ENCODE measurements at regions not wholly inside any gene's neighbourhood (a gene's known extent, or its start where the extent isn't known, plus 50 kb on each side); places are given as distances from the start of the nearest gene placed in this dataset.
"Not testable (repeated sequence)": the region's sequence is repeated elsewhere in the genome, so short reads cannot be mapped to it uniquely, and the experiment has no call there.

- no peaks in the 10 kb centered on the region for H3K4me1 ChIP-seq (ENCODE audit: control insufficient read depth in 2 of 2, insufficient read depth in 2 of 2, low read length in 2 of 2)
- no peaks in the 10 kb centered on the region for H3K36me3 ChIP-seq (ENCODE audit: control insufficient read depth in 2 of 2, insufficient read depth in 2 of 2, low read length in 1 of 2)
- H3K27ac ChIP-seq (ENCODE audit: low read depth in 1 of 2, low read length in 1 of 2) = no peak overlapping the region
- no peak overlapping the region for H3K4me3 ChIP-seq (ENCODE audit: low read length in 2 of 2)
- no peaks in the 10 kb centered on the region for H3K27me3 ChIP-seq (ENCODE audit: control insufficient read depth in 2 of 2, insufficient read depth in 1 of 2, low read length in 1 of 2)
- 77% methylated on average over 4 of the region's 4 CpGs for WGBS
- H3K9me3 ChIP-seq (ENCODE audit: control insufficient read depth in 2 of 2, insufficient read depth in 1 of 2, low read length in 1 of 2) = no peaks in the 10 kb centered on the region
- no peak for DNase-seq (ENCODE audit: low read depth in 6 of 9, low spot score in 9 of 9)
These were observed 1217.6 kb upstream of the LRRN3 start for GRCh38 chr7:109873296-109873695.

GRCh38 chr7:109879287-109879828 lies 1211.6 kb upstream of the LRRN3 start:
- no peaks in the 10 kb centered on the region for H3K27me3 ChIP-seq (ENCODE audit: control insufficient read depth in 2 of 2, insufficient read depth in 1 of 2, low read length in 1 of 2)
- 72% methylated on average over 4 of the region's 4 CpGs for WGBS
- DNase-seq (ENCODE audit: low read depth in 6 of 9, low spot score in 9 of 9) = peak in 1 of 9 donors; percentile 1
- no peak overlapping the region for H3K4me3 ChIP-seq (ENCODE audit: low read length in 2 of 2)
- H3K4me1 ChIP-seq (ENCODE audit: control insufficient read depth in 2 of 2, insufficient read depth in 2 of 2, low read length in 2 of 2) = no peaks in the 10 kb centered on the region
- no peak overlapping the region for H3K27ac ChIP-seq (ENCODE audit: low read depth in 1 of 2, low read length in 1 of 2)
- no peaks in the 10 kb centered on the region for H3K9me3 ChIP-seq (ENCODE audit: control insufficient read depth in 2 of 2, insufficient read depth in 1 of 2, low read length in 1 of 2)
- H3K36me3 ChIP-seq (ENCODE audit: control insufficient read depth in 2 of 2, insufficient read depth in 2 of 2, low read length in 1 of 2) = no peaks in the 10 kb centered on the region

- H3K27me3 ChIP-seq (ENCODE audit: control insufficient read depth in 2 of 2, insufficient read depth in 1 of 2, low read length in 1 of 2) = no peaks in the 10 kb centered on the region
- no peak overlapping the region for H3K4me3 ChIP-seq (ENCODE audit: low read length in 2 of 2)
- peaks cover 0 to 4% of the 10 kb centered on the region in 2 donors for H3K9me3 ChIP-seq (ENCODE audit: control insufficient read depth in 2 of 2, insufficient read depth in 1 of 2, low read length in 1 of 2)
- 87% methylated on average over 1 of the region's 1 CpG for WGBS
- DNase-seq (ENCODE audit: low read depth in 6 of 9, low spot score in 9 of 9) = no peak
- H3K36me3 ChIP-seq (ENCODE audit: control insufficient read depth in 2 of 2, insufficient read depth in 2 of 2, low read length in 1 of 2) = no peaks in the 10 kb centered on the region
- H3K4me1 ChIP-seq (ENCODE audit: control insufficient read depth in 2 of 2, insufficient read depth in 2 of 2, low read length in 2 of 2) = no peaks in the 10 kb centered on the region
- no peak overlapping the region for H3K27ac ChIP-seq (ENCODE audit: low read depth in 1 of 2, low read length in 1 of 2)
These were observed 1200.3 kb upstream of the LRRN3 start for GRCh38 chr7:109890622-109891021.

GRCh38 chr7:109893231-109893630 lies 1197.7 kb upstream of the LRRN3 start:
- H3K4me3 ChIP-seq (ENCODE audit: low read length in 2 of 2) = no peak overlapping the region
- H3K36me3 ChIP-seq (ENCODE audit: control insufficient read depth in 2 of 2, insufficient read depth in 2 of 2, low read length in 1 of 2) = no peaks in the 10 kb centered on the region
- H3K27ac ChIP-seq (ENCODE audit: low read depth in 1 of 2, low read length in 1 of 2) = no peak overlapping the region
- WGBS = 89% methylated on average over 2 of the region's 2 CpGs
- no peaks in the 10 kb centered on the region for H3K27me3 ChIP-seq (ENCODE audit: control insufficient read depth in 2 of 2, insufficient read depth in 1 of 2, low read length in 1 of 2)
- H3K4me1 ChIP-seq (ENCODE audit: control insufficient read depth in 2 of 2, insufficient read depth in 2 of 2, low read length in 2 of 2) = no peaks in the 10 kb centered on the region
- H3K9me3 ChIP-seq (ENCODE audit: control insufficient read depth in 2 of 2, insufficient read depth in 1 of 2, low read length in 1 of 2) = peaks cover 0 to 4% of the 10 kb centered on the region in 2 donors
- DNase-seq (ENCODE audit: low read depth in 6 of 9, low spot score in 9 of 9) = no peak

GRCh38 chr7:109895536-109895935 lies 1195.4 kb upstream of the LRRN3 start:
- no peak for DNase-seq (ENCODE audit: low read depth in 6 of 9, low spot score in 9 of 9)
- Histone ChIP-seq H3K4me3 (ENCODE audit: low read length in 2 of 2) (no peak overlapping the region), H3K27ac (ENCODE audit: low read depth in 1 of 2, low read length in 1 of 2) (no peak overlapping the region), H3K9me3 (ENCODE audit: control insufficient read depth in 2 of 2, insufficient read depth in 1 of 2, low read length in 1 of 2) (no peaks in the 10 kb centered on the region), H3K36me3 (ENCODE audit: control insufficient read depth in 2 of 2, insufficient read depth in 2 of 2, low read length in 1 of 2) (no peaks in the 10 kb centered on the region), H3K27me3 (ENCODE audit: control insufficient read depth in 2 of 2, insufficient read depth in 1 of 2, low read length in 1 of 2) (no peaks in the 10 kb centered on the region), H3K4me1 (ENCODE audit: control insufficient read depth in 2 of 2, insufficient read depth in 2 of 2, low read length in 2 of 2) (no peaks in the 10 kb centered on the region)
- WGBS = 91% methylated on average over 3 of the region's 3 CpGs

GRCh38 chr7:109901926-109902325 lies 1189.0 kb upstream of the LRRN3 start:
- DNase-seq (ENCODE audit: low read depth in 6 of 9, low spot score in 9 of 9) = no peak
- no peaks in the 10 kb centered on the region for H3K27me3 ChIP-seq (ENCODE audit: control insufficient read depth in 2 of 2, insufficient read depth in 1 of 2, low read length in 1 of 2)

GRCh38 chr7:109905368-109906065 lies 1185.4 kb upstream of the LRRN3 start:
- WGBS = 95% methylated on average over 21 of the region's 21 CpGs
- H3K4me1 ChIP-seq (ENCODE audit: control insufficient read depth in 2 of 2, insufficient read depth in 2 of 2, low read length in 2 of 2) = not testable (repeated sequence)

More at GRCh38 chr7:109901926-109902325, 1189.0 kb upstream of the LRRN3 start:
- WGBS = 97% methylated on average over 1 of the region's 1 CpG
- Histone ChIP-seq H3K4me1 (ENCODE audit: control insufficient read depth in 2 of 2, insufficient read depth in 2 of 2, low read length in 2 of 2) (no peaks in the 10 kb centered on the region), H3K27ac (ENCODE audit: low read depth in 1 of 2, low read length in 1 of 2) (no peak overlapping the region), H3K4me3 (ENCODE audit: low read length in 2 of 2) (no peak overlapping the region), H3K36me3 (ENCODE audit: control insufficient read depth in 2 of 2, insufficient read depth in 2 of 2, low read length in 1 of 2) (no peaks in the 10 kb centered on the region), H3K9me3 (ENCODE audit: control insufficient read depth in 2 of 2, insufficient read depth in 1 of 2, low read length in 1 of 2) (no peaks in the 10 kb centered on the region)

GRCh38 chr7:109915670-109916069 lies 1175.3 kb upstream of the LRRN3 start:
- Histone ChIP-seq H3K27ac (ENCODE audit: low read depth in 1 of 2, low read length in 1 of 2) (no peak overlapping the region), H3K4me3 (ENCODE audit: low read length in 2 of 2) (no peak overlapping the region), H3K36me3 (ENCODE audit: control insufficient read depth in 2 of 2, insufficient read depth in 2 of 2, low read length in 1 of 2) (no peaks in the 10 kb centered on the region), H3K4me1 (ENCODE audit: control insufficient read depth in 2 of 2, insufficient read depth in 2 of 2, low read length in 2 of 2) (no peaks in the 10 kb centered on the region), H3K9me3 (ENCODE audit: control insufficient read depth in 2 of 2, insufficient read depth in 1 of 2, low read length in 1 of 2) (no peaks in the 10 kb centered on the region), H3K27me3 (ENCODE audit: control insufficient read depth in 2 of 2, insufficient read depth in 1 of 2, low read length in 1 of 2) (no peaks in the 10 kb centered on the region)
- 96% methylated on average over 3 of the region's 3 CpGs for WGBS
- DNase-seq (ENCODE audit: low read depth in 6 of 9, low spot score in 9 of 9) = no peak

More at GRCh38 chr7:109905368-109906065, 1185.4 kb upstream of the LRRN3 start:
- H3K36me3 ChIP-seq (ENCODE audit: control insufficient read depth in 2 of 2, insufficient read depth in 2 of 2, low read length in 1 of 2); DNase-seq (ENCODE audit: low read depth in 6 of 9, low spot score in 9 of 9); H3K27ac ChIP-seq (ENCODE audit: low read depth in 1 of 2, low read length in 1 of 2); H3K9me3 ChIP-seq (ENCODE audit: control insufficient read depth in 2 of 2, insufficient read depth in 1 of 2, low read length in 1 of 2); H3K27me3 ChIP-seq (ENCODE audit: control insufficient read depth in 2 of 2, insufficient read depth in 1 of 2, low read length in 1 of 2); H3K4me3 ChIP-seq (ENCODE audit: low read length in 2 of 2): not testable (repeated sequence)

- Histone ChIP-seq H3K27me3 (ENCODE audit: control insufficient read depth in 2 of 2, insufficient read depth in 1 of 2, low read length in 1 of 2) (no peaks in the 10 kb centered on the region), H3K4me3 (ENCODE audit: low read length in 2 of 2) (no peak overlapping the region), H3K36me3 (ENCODE audit: control insufficient read depth in 2 of 2, insufficient read depth in 2 of 2, low read length in 1 of 2) (no peaks in the 10 kb centered on the region), H3K9me3 (ENCODE audit: control insufficient read depth in 2 of 2, insufficient read depth in 1 of 2, low read length in 1 of 2) (peaks cover 0 to 8% of the 10 kb centered on the region in 2 donors), H3K4me1 (ENCODE audit: control insufficient read depth in 2 of 2, insufficient read depth in 2 of 2, low read length in 2 of 2) (no peaks in the 10 kb centered on the region), H3K27ac (ENCODE audit: low read depth in 1 of 2, low read length in 1 of 2) (no peak overlapping the region)
- 69% methylated on average over 2 of the region's 2 CpGs for WGBS
- no peak for DNase-seq (ENCODE audit: low read depth in 6 of 9, low spot score in 9 of 9)
These were observed 1164.2 kb upstream of the LRRN3 start for GRCh38 chr7:109926738-109927137.
